ENCODE measurements at regions not wholly inside any gene's neighbourhood (a gene's known extent, or its start where the extent isn't known, plus 50 kb on each side); places are given as distances from the start of the nearest gene placed in this dataset.

- H3K36me3 Mint-ChIP-seq, result no peaks in the 10 kb centered on the region
- no peak for TF ChIP-seq CTCF (conservative IDR thresholded peaks at IDR 0.05)
These were observed 288.9 kb upstream of the CCDC196 start for GRCh38 chr14:66197276-66197675.

DNA sequence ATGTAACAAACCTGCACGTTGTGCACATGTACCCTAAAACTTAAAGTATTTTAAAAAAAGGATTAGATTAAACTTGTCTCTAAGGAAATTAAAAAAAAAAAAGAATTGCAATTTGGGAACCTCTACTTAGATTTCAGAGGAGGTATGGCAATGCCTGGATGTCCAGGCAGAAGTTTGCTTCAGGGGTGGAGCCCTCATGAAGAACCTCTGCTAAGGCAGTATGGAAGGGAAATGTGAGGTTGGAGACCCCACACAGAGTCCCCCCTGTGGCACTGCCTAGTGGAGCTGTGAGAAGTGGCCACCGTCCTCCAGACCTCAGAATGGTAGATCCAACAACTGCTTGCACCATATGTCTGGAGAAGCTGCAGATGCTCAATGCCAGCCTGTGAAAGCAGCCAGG, 279.6 kb upstream of the CCDC196 start:
- no peaks in the 10 kb centered on the region for H3K36me3 Mint-ChIP-seq
- peaks cover 10% of the 10 kb centered on the region for H3K9me3 Mint-ChIP-seq
- no peaks in the 10 kb centered on the region for H3K4me1 Mint-ChIP-seq (ENCODE audit: unreplicated experiment)
- no peak overlapping the region for H3K27ac Mint-ChIP-seq
- DNase-seq (ENCODE audit: extremely low spot score, unreplicated experiment), result no peak
- TF ChIP-seq CTCF (conservative IDR thresholded peaks at IDR 0.05), result no peak
- H3K4me3 Mint-ChIP-seq, result no peak overlapping the region
- H3K27me3 Mint-ChIP-seq, result no peaks in the 10 kb centered on the region

More at GRCh38 chr14:66197276-66197675, 288.9 kb upstream of the CCDC196 start:
- H3K27me3 Mint-ChIP-seq, result no peaks in the 10 kb centered on the region
- no peak for DNase-seq (ENCODE audit: extremely low spot score, unreplicated experiment)
- no peaks in the 10 kb centered on the region for H3K4me1 Mint-ChIP-seq (ENCODE audit: unreplicated experiment)
- no peak overlapping the region for H3K4me3 Mint-ChIP-seq
- H3K9me3 Mint-ChIP-seq, result peaks cover 5% of the 10 kb centered on the region
- H3K27ac Mint-ChIP-seq, result no peak overlapping the region

DNA sequence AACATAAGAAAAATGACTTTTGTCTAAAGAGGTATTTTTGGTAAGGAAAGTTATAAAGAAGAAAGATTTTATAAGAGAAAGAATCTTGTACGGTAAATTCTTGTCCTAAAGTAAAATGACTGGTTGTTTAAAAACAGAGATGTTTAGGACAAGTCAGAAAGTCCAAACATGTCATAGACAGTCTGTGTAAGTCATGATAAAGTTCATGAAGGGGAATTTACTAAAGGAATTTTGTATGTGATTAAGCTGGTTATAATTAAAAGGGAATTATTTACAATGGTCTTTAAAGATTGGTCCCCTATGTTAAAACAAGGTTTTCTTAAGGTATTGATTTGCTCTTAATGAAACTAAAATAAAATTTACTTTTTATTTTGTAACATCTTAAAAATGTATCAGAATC, 269.4 kb upstream of the CCDC196 start:
- Mint-ChIP-seq H3K4me3 (no peak overlapping the region), H3K36me3 (no peaks in the 10 kb centered on the region), H3K27me3 (no peaks in the 10 kb centered on the region), H3K4me1 (ENCODE audit: unreplicated experiment) (no peaks in the 10 kb centered on the region), H3K9me3 (peaks cover 15% of the 10 kb centered on the region), H3K27ac (no peak overlapping the region)
- no peak for DNase-seq (ENCODE audit: extremely low spot score, unreplicated experiment)
- no peak for TF ChIP-seq CTCF (conservative IDR thresholded peaks at IDR 0.05)

DNA sequence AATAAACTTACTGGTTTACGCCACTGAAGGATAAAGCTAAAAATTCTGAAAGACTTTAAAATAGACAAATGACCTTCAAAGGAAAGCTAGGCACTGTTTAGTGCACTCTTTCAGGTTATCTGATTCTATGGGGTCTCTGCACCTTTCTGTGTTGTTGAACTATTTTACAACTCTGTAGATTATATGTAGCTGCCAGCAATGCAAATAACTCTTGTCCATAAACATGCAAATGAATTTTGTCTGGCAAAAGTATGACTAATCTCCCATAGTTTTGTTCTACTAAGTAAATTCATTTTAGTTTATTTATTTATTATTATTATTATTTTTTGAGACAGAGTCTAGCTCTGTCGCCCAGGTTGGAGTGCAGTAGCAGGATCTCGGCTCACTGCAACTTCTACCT, 266.3 kb upstream of the CCDC196 start:
- peaks cover 15% of the 10 kb centered on the region for H3K9me3 Mint-ChIP-seq
- H3K4me1 Mint-ChIP-seq (ENCODE audit: unreplicated experiment), result no peaks in the 10 kb centered on the region
- DNase-seq (ENCODE audit: extremely low spot score, unreplicated experiment), result no peak
- no peak overlapping the region for H3K4me3 Mint-ChIP-seq
- no peak for TF ChIP-seq CTCF (conservative IDR thresholded peaks at IDR 0.05)
- H3K36me3 Mint-ChIP-seq, result no peaks in the 10 kb centered on the region
- no peak overlapping the region for H3K27ac Mint-ChIP-seq
- H3K27me3 Mint-ChIP-seq, result no peaks in the 10 kb centered on the region

GRCh38 chr14:66224492-66225178, 261.5 kb upstream of the CCDC196 start:
- no peak overlapping the region for H3K4me3 Mint-ChIP-seq
- H3K36me3 Mint-ChIP-seq, result no peaks in the 10 kb centered on the region
- DNase-seq (ENCODE audit: extremely low spot score, unreplicated experiment), result no peak
- H3K4me1 Mint-ChIP-seq (ENCODE audit: unreplicated experiment), result no peaks in the 10 kb centered on the region
- no peaks in the 10 kb centered on the region for H3K27me3 Mint-ChIP-seq
- TF ChIP-seq CTCF (conservative IDR thresholded peaks at IDR 0.05), result no peak
- H3K27ac Mint-ChIP-seq, result no peak overlapping the region
- H3K9me3 Mint-ChIP-seq, result peaks cover 9% of the 10 kb centered on the region
